NCI-H1417 (cell line): ENCODE measurements at regions not wholly inside any gene's neighbourhood (a gene's known extent, or its start where the extent isn't known, plus 50 kb on each side); places are given as distances from the start of the nearest gene placed in this dataset.
"Not testable (repeated sequence)": the region's sequence is repeated elsewhere in the genome, so short reads cannot be mapped to it uniquely, and the experiment has no call there.

Experiments used
- DNase-seq, 3 experiments: peaks; one replicate each; lab custom pipeline; 2025; lab: John Stamatoyannopoulos, UW

DNA sequence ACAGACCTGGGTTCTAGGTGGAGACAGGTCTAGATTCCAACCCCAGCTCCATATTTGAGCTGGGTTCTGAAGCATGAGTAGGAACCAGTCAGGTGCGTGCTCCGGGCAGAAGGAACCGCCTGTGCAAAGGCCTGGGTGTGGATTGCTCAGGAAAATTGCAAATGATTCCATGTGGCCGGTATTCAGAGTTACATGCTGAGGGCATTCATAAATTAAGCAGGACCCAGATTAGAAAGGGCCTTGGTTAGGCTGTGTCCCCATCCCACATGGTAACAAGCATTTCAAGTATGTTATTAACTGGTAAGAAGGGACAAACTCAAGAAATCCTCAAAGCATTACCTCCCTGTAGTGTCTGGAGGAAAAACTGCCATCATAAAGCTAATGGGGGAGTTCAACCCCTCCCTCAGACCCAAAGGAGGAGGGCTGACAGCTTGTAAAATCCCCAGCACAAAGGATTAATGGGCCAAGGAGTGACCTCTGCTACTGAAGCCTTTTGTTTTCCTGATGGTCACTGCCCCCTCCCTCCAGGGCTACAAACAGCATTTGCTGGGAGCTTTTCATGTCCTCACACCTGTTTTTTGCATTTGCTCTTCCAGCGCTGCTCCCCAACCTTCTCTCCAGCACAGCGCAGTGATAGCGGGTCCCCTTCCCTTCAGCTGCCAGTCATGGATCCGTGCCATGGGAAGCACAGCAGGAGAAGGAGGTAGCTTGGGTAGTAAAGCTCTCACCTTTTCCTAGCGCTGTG is 218.0 kb downstream of the C16orf95 start:
- peak in 2 of 3 experiments; percentile 31 to 73 for DNase-seq

GRCh38 chr16:87100306-87101058 is 216.7 kb downstream of the C16orf95 start:
- no peak for DNase-seq

- no peak for DNase-seq
Observed at GRCh38 chr16:87101903-87102302, 215.3 kb downstream of the C16orf95 start.

GRCh38 chr16:87107201-87107600 is 210.0 kb downstream of the C16orf95 start:
- DNase-seq = no peak

DNA sequence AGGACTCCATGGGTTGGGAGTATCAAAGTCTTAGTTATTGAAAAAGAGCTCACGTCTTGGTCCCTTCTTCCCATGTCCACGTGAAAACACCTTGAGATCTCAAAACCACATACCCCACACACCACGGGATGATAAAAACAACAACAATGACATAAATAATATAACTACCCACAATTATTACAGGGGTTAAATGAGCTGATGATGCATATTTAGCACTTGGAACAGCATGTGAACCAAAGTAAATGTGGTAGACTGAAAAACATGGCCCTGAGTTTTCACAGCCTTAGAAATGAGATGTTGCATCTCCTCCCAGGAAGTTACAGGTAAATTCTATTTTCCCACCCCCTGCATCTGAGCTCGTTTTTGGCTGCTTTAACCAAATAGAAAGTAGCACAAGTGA is 208.9 kb downstream of the C16orf95 start:
- no peak for DNase-seq

- DNase-seq = no peak
Observed at GRCh38 chr16:87108941-87109340, 208.3 kb downstream of the C16orf95 start.

GRCh38 chr16:87114832-87115231 is 202.4 kb downstream of the C16orf95 start:
- no peak for DNase-seq

DNA sequence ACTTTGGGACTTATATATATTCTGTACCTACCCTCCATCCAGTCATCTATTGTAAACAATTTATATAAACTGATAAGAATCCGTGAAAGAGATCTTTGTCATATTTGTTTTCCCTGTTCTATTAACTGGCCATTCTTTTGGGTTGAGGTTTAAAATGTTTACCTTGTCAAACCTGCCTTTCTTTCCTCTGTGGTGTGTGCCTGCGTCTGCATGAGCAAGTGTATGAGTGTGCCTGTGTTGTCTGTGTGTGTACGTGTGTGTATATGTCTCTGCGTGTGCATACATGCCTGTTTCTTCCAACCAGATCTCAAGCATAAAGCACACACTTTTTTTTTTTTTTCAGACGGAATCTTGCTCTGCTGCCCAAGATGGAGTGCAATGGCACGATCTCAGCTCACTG is 201.5 kb downstream of the C16orf95 start:
- no peak for DNase-seq

- no peak for DNase-seq
Observed at GRCh38 chr16:87117936-87118335, 199.3 kb downstream of the C16orf95 start.

GRCh38 chr16:87119168-87119567 is 198.0 kb downstream of the C16orf95 start:
- DNase-seq = no peak

DNA sequence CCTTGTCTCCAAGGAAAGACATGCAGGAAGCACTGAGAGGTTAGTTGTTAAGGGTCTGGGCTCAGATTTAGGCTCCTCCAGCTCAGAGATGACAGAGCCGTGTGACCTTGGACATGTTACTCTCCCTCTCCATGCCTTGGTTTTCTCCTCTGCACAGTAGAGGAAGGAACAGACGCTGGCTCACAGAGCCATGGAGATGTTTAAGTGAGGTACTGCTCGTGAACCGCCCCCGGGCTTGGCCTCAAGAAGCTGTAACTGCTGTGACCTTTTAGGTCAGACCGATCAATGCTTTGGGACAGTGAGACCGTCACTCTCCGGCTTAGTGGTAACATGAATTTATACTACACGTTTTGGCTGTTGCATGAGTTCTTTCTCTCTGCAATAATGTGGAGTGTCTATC is 197.4 kb downstream of the C16orf95 start:
- no peak for DNase-seq

- DNase-seq = no peak
Observed at GRCh38 chr16:87121816-87122215, 195.4 kb downstream of the C16orf95 start.

DNA sequence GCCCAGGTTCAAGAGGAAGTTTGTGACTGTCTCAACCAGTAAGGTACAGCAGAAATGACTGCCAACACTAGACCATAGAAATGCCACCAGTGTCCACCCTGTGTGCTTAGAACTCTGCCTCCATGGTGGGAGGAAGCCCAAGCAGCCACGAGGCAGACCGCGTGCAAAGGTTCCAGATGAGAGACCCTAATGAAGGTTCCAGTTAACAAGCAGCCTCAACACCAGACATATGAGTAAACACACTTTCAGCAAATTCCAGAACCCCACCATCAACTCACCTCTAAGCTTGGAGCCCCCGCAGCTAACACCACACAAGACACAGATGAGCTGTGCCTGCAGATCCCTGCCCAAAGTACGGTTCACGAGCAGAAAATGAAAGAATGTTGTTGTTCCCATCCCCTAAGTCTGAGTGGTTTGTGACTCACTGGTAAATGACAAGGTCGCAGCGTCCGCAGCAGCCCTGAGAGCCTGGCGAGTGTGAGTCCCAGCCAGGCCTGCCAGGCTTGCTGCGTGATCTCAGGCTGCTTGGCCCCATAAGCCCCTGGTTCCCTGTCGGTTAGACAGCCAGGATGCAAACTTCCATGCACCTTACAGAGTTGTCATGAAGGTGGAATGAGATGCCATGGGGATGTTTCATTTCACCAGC is 193.7 kb downstream of the C16orf95 start:
- no peak for DNase-seq

- DNase-seq = not testable (repeated sequence)
Observed at GRCh38 chr16:87124405-87124804, 192.8 kb downstream of the C16orf95 start.

GRCh38 chr16:87125206-87126155 is 191.7 kb downstream of the C16orf95 start:
- no peak for DNase-seq

- DNase-seq = no peak
Observed at GRCh38 chr16:87126403-87127025, 190.7 kb downstream of the C16orf95 start.

- no peak for DNase-seq
Observed at GRCh38 chr16:87127061-87127765, 190.0 kb downstream of the C16orf95 start.

GRCh38 chr16:87127766-87128147 is 189.4 kb downstream of the C16orf95 start:
- DNase-seq = no peak

DNA sequence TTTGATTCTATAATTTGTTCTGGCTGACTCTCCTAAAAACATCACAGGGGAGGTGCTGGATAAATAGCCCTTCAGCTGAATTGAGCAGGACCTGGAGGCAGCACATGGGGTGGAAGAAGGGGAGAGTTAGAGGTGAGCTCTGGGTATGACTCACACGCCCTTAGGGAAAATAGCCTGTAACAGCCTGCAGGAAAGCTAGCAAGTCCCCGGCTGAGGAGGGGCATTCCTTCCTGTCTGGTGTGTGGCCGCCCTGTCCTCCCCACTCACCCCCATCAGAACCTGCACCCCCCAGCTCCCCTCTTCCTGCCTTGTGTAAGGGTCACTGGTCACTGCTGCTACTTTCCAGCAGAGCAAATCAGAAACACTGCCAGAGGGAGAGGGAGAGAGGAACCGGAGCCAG is 187.4 kb downstream of the C16orf95 start:
- peak in 1 of 3 experiments; percentile 4 for DNase-seq
